GM10266 (cell line): ENCODE measurements at regions not wholly inside any gene's neighbourhood (a gene's known extent, or its start where the extent isn't known, plus 50 kb on each side); places are given as distances from the start of the nearest gene placed in this dataset.

Experiments used
- DNase-seq: peaks from one replicate; pipeline ENCODE4 v3.0.0; 2012; ENCODE audit errors: extremely low spot score
- CTCF ChIP-seq: IDR thresholded peaks from 2 replicates; pipeline ENCODE4 v1.5.1; 2012; ENCODE audit warnings: mild to moderate bottlenecking, low read depth; ENCODE audit not compliant: control insufficient read depth, insufficient read depth; ENCODE audit errors: missing control alignments

- DNase-seq: no peak
- no peak for TF ChIP-seq CTCF
Measured at GRCh38 chr4:136078976-136079375, 1453.3 kb downstream of the PCDH18 start.

- no peak for TF ChIP-seq CTCF
- DNase-seq: no peak
Measured at GRCh38 chr4:136056748-136057147, 1475.5 kb downstream of the PCDH18 start.

GRCh38 chr4:136055360-136055759, 1476.9 kb downstream of the PCDH18 start:
- DNase-seq: no peak
- no peak for TF ChIP-seq CTCF

DNA sequence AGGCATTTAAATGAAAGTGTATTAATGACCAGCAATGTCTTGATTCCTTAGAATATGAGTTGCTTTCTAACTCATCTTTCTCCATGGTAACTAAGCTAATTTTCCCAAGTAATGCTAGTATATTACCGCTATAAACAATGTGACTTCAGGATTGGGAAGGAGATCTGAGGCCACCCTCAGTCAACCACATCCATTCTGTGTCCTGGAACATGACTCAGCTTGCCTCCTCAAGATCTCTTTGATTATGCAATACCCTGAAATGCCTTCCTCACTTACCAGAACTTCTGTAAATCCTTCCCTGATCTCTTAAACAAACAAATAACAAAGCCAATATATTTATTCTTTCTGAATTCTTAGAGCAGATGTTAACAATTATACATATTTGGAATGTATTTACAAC, 1495.5 kb downstream of the PCDH18 start:
- no peak for DNase-seq
- TF ChIP-seq CTCF: no peak

DNA sequence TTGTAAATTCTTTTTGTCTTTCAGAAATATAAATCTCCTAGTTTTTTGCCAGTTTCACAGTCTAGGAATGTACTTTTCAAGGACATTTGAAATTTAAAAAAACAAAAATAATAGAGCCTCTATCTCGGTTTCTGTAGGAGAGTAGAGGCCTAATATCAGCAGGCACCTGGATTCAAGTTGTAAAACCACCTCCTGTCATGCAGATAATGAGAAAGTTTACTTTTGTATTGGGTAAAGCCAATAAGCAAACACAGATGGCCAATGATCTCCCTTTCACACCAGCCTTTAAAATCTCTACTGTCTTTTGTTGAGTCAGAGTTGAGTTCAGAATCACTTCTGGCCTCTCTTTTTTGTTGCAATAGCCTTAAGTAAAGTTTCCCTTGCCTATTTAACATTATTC, 1499.9 kb downstream of the PCDH18 start:
- DNase-seq: no peak
- no peak for TF ChIP-seq CTCF

GRCh38 chr4:136025540-136025939, 1506.8 kb downstream of the PCDH18 start:
- no peak for DNase-seq
- TF ChIP-seq CTCF: no peak

DNA sequence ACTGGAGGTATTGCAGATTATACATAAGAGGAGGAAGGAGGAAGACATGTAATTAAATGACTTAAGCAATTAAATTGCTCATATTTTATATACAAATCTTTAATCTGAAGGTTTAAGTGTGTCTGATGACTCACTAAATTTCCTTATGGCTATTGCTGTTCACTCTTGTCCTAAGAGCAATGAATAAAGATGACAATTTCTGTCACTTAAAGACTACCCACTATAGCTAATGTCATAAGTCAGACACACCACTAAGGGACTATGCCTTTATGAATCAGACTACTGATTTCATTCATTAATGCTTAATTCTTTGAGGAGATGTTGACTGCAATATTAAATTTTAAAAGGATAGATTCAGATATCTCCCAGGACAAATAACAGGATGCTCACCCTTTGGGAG, 1514.7 kb downstream of the PCDH18 start:
- DNase-seq: no peak
- TF ChIP-seq CTCF: no peak
